Embryonic facial prominence (tissue), 1 donor: ENCODE measurements at regions not wholly inside any gene's neighbourhood (a gene's known extent, or its start where the extent isn't known, plus 50 kb on each side); places are given as distances from the start of the nearest gene placed in this dataset.

ENCODE experiments used
- DNase-seq: peaks from one replicate; pipeline ENCODE4 v3.0.0-alpha.2; 2016; ENCODE audit errors: extremely low spot score

DNA sequence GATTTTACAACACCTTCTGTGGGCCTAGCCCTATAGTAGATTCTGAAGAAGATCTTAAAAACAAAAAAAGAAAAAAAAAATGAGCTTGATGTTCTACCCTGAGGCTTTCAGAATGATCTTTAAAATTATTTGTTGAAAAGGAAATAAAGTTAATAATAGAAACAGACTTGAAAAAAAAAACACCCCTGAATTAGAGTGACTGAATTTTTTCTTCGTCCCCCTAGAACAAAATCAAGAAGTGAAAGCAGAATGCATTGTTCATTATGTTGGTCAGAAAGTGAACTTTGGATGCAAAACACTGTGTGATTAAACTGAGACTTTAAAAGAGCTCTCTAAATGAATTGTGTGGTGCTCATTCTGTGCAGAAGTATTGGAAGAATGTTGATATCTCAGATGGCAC lies 1384.4 kb upstream of the PIK3C3 start:
- DNase-seq = no peak

DNA sequence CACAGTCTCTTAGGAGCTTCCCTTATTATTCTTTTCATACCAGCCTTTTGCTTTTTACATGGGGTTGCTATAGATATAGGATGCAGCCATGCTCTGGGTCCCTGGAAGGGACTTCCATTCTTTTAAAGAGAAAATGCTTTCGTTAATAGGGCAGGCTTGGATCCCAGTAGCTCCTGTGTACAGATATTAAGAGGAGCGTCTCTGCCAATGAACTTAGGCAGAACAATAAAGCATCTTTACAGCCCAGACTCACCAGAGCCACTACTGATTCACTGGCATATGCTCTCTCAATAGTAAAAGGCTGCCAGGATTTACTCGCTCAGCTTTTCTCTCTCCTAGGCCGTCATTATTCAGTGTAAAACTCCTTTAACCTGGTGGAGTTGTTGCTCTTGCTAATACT lies 1385.4 kb upstream of the PIK3C3 start:
- no peak for DNase-seq

DNA sequence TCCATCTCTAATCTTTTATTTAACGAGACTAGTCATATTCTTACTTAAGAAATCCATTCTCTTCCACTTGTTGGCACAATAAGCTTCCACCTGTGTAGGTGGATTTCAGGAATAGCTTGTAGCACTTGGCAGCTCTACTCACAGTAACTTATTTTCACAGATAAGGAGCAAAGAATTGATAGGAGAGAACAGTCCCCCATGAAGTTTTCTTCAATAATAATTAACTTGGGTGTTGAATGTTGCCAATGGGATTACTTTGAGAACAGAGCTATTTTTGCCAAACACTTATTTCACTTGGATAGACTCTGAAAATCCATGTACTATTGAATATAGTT lies 1388.6 kb upstream of the PIK3C3 start:
- no peak for DNase-seq

GRCh38 chr18:40565805-40566509 lies 1389.1 kb upstream of the PIK3C3 start:
- no peak for DNase-seq

DNA sequence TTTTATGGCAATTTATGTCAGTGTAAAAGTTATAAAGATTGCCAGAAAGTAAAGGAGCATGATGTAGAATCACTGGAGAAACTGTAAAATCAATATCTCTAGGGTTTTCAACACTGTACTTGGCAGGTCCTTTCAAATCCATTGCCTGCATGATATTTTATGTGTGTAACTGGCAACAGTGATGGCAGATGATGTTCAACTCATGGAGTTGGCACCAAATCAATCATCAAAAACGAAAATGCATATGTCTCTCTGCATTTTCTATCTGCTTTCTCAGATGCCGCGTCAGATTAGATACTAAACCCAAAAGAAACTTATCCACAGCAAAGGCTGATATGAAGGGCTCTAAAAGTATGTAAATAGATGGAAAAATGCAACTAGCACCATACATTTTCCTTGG lies 1395.5 kb upstream of the PIK3C3 start:
- DNase-seq = no peak

DNA sequence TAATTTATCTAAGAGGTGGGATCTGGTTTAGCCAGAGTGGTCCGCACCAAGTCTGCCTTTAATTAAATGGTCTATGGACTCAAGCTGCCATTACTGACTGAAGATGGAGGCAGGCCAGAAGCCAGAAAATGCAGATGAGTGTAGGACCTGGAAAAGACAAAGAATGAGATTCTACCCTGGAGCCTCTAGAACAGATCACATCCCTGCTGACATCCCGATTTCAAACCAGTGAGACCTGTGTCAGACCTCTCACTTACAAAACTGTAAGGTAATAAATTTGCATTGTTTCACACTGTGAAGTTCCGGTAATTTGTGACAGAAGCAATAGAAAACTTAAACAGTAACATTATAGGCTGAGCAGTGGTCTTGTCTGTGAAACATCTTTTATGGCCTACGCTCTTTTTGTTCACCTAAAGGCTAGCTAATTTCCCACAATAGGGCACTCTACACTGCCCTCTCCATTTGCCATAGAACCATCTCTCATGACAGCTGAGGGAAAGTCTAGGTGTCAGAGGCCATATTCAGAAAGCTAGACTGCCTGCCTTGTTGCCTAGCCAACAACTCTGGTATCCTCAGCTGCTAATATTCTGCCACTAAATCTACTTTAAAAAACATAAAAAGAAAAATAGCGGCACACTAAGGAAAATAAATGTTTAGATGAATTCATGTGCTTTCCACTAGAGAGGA lies 1396.2 kb upstream of the PIK3C3 start:
- no peak for DNase-seq

DNA sequence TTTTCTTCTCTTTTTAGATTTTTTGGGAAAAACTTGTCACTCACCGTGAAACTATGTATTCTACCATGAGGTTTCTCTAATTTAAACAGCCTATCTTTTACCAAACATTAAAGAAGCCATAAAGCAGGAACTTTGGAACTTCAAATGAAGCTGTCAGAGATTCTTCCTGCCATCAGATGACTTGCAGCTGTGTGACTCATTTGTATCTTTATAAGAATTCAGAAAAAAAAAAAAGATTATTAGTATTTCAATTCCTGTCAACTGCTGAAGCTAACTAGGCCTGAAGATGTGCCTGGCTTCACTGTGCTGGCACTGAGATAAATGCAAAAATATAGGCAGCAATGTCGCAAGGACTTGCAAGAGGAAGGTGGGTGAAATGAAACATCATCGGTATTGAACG lies 1399.1 kb upstream of the PIK3C3 start:
- no peak for DNase-seq

DNA sequence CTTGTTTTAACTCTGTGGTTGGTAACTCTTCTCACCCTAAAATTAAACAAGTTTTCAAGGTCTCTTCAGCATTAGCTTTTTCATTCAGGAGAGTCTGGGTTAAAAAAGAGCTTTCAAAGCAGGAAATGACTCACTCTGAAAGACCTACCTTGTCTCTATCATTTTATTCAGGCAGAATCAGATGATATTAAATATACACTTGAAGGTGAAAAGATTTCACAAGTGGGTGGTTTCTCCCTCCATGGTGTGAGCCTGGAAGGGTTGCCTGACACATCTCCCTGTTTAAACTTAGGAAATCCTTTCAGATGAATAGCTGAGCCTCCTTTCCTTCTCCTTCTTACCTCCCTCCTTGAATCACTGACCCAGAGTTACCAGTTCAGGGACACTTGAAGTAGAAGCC lies 1402.0 kb upstream of the PIK3C3 start:
- no peak for DNase-seq

- no peak for DNase-seq
Observed at GRCh38 chr18:40546875-40547274, 1408.2 kb upstream of the PIK3C3 start.

- no peak for DNase-seq
Observed at GRCh38 chr18:40534723-40535122, 1420.3 kb upstream of the PIK3C3 start.

GRCh38 chr18:40532046-40532445 lies 1423.0 kb upstream of the PIK3C3 start:
- DNase-seq = no peak

DNA sequence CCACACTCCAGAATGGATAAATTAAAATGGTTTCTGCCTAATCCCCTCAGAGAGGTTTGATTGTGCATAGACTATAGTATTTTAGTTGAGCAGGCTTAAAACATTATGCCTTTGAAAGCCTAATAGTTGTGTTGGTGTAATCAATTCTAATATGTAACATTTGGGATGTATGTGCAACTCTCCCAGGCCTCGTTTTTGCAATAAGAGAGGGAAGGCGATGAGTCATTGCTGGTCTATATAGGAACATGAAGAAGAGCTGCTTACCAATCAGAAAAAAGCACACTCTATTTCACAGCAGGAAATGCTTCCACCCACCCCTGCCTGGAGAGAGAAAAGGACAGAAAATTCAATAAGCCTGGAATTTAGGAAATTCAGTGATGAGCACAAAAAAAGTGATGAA lies 1424.0 kb upstream of the PIK3C3 start:
- DNase-seq = no peak

DNA sequence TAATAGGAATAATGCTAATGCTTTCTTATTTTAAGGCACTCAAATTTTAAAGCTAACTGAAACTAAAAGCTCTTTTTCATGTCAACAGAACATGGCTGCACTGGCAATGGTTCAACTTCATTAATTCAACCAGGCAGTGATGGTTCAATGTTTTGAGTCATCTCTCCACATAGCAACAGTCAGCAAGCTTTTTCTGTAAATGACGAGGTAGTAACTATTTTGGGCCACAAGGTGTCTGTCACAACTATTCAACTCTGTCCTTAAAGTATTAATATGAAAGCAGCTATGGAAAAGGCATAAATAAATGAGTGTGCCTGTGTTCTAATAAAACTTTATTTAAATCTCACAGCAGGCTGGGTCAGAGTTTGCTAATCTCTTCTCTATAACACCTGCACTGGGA lies 1425.6 kb upstream of the PIK3C3 start:
- DNase-seq = no peak

GRCh38 chr18:40524881-40525280 lies 1430.2 kb upstream of the PIK3C3 start:
- DNase-seq = no peak

DNA sequence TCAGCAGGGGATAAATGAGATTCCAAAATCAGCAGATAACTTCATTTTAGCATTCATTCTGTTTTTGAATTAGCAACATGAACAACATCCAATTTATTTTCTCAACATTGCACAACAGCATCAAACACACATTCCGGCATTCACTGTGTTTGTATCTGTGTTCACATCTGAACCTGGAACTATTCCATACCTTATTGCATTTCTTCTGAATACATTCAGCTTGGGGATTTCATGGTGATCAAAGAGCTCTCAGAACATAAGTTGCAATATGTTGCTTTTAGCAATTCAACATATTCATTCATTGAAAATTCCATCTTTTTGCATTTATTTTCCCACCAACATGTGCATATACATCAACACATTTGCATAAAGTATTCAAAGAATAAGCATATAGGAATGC lies 1431.7 kb upstream of the PIK3C3 start:
- DNase-seq = no peak

- DNase-seq = no peak
Observed at GRCh38 chr18:40501026-40501425, 1454.0 kb upstream of the PIK3C3 start.

GRCh38 chr18:40494603-40495002 lies 1460.4 kb upstream of the PIK3C3 start:
- DNase-seq = no peak

DNA sequence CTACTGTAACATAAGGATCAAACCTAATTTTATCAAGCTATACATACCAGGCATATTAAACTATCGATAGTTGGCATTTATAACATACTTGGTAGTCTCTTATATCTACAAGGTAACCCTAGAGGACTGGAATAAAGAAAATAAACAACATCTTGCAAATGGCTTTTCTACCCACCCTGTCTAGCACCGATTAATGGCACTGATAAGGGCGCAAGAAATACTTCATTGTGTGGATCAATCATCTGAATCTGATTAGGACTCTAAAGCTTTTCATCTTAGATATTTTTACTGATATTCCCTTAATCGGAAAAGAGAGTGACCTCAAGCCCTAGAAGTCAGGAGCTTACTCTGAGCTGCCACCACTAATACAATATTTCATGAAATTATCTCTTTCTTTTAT lies 1461.7 kb upstream of the PIK3C3 start:
- DNase-seq = no peak

DNA sequence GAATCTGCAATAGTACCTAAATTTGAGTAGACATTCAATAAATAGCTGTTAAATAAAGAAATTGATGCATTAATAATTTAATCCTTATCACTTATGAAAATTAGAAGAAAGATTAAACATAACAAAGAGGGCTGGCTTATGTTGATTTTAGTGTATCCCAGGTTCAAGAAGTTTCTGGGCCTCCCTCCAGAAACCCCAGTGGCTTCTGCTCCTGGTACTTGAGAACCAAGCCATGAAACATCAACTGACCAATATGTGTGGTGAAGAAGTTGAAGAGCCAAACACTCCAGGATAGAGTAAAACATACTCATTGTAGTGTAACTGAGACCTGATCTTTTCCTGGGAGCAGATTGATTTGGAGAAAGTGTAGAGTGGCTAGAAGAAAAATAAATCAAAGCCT lies 1465.7 kb upstream of the PIK3C3 start:
- no peak for DNase-seq

DNA sequence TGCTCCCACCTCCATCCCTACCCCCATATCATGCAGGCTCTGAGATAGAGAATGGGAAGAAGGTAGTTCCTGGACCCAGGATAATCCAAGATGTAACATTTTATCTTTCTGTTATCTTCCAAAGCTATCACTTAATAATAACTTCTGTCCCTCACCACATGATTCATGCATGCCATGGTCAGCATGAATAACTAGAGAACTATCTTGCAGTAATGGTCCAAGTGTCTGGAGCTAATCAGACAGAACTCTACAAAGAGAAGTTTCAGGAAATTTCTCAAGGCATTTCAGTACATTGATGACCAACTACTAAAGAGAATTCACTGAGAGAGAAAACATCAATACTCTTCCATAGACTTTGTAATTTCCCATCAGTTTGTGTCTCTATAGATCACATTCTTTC lies 1469.7 kb upstream of the PIK3C3 start:
- no peak for DNase-seq

DNA sequence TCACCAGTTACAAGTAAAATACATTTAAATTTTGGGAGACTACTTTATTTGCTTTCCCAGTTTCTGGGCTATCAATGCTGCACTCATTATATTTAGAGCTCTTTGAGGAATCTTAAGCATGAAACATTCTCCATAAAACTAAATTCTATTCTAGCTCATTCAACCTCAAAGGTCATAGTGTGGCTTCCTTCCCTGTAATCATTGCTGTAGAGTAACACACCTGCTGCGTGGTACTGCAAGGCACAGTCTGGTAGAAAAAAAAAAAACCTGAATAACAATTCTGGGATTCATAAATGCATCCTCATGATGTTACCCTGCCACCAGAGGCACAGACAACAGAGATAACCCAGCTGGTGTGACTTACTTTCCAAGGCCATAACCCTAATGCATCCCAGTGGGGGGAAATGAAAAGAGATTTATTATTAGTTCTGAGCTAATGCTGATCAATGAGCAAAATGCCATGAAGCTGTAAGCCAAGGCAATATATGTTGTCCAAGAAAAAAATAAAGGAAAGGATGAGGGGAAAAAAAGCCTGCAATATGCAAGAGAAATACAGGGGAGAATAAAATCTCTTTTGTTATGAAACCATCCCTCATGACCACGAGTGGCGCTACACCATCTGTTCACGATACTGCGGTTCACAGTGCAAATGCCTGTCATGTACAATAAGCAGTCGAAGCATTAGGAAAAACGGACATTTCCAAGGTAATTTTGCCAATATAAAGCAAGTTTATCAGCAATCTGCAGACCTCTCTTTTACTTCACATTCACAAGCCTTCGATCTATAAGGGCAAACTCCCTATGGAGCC lies 1481.6 kb upstream of the PIK3C3 start:
- DNase-seq = no peak

- DNase-seq = no peak
Observed at GRCh38 chr18:40470723-40471122, 1484.3 kb upstream of the PIK3C3 start.

DNA sequence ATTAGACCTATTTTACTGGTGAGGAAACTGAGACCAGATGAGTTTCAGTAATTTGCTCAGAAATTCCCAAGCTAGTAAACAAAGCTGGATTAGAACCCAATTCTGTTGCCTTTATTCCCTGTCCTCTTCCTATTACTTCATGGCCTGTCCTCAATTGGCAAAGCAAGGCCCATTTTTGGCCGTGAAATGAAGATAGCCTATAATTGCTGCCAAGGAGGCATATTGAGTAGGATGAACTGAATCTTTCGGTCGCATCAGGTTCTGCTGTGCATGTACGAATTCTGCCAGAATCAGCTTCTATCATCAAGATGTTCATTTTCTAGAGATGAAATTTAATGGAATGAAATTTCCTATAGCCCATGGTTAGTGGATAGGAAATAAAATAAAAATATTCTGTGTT lies 1485.2 kb upstream of the PIK3C3 start:
- no peak for DNase-seq
